NK-92 (cell line): ENCODE measurements at regions not wholly inside any gene's neighbourhood (a gene's known extent, or its start where the extent isn't known, plus 50 kb on each side); places are given as distances from the start of the nearest gene placed in this dataset.
"Not testable (repeated sequence)": the region's sequence is repeated elsewhere in the genome, so short reads cannot be mapped to it uniquely, and the experiment has no call there.

Source experiments
- DNase-seq: peaks from one replicate; lab custom pipeline; 2025; ENCODE audit not compliant: unreplicated experiment; lab: John Stamatoyannopoulos, UW

GRCh38 chr16:17988839-17989238 lies 347.7 kb downstream of the NPIPA8 start:
- DNase-seq = no peak

GRCh38 chr16:17986991-17987390 lies 349.5 kb downstream of the NPIPA8 start:
- DNase-seq = no peak

GRCh38 chr16:17984810-17985209 lies 351.7 kb downstream of the NPIPA8 start:
- no peak for DNase-seq

- no peak for DNase-seq
These were observed 352.5 kb downstream of the NPIPA8 start for GRCh38 chr16:17983847-17984639.

- no peak for DNase-seq
These were observed 353.4 kb downstream of the NPIPA8 start for GRCh38 chr16:17983114-17983513.

GRCh38 chr16:17977260-17977659 lies 359.3 kb downstream of the NPIPA8 start:
- no peak for DNase-seq

- no peak for DNase-seq
These were observed 364.0 kb downstream of the NPIPA8 start for GRCh38 chr16:17972460-17972943.

GRCh38 chr16:17970816-17971331 lies 365.7 kb downstream of the NPIPA8 start:
- no peak for DNase-seq

- DNase-seq = no peak
These were observed 366.3 kb downstream of the NPIPA8 start for GRCh38 chr16:17970157-17970765.

GRCh38 chr16:17965133-17965900 lies 371.2 kb downstream of the NPIPA8 start:
- no peak for DNase-seq

- DNase-seq = no peak
These were observed 372.3 kb downstream of the NPIPA8 start for GRCh38 chr16:17964196-17964595.

- DNase-seq = no peak
These were observed 373.2 kb downstream of the NPIPA8 start for GRCh38 chr16:17963185-17963836.

- no peak for DNase-seq
These were observed 373.8 kb downstream of the NPIPA8 start for GRCh38 chr16:17962726-17963125.

GRCh38 chr16:17961822-17962221 lies 374.7 kb downstream of the NPIPA8 start:
- DNase-seq = not testable (repeated sequence)

GRCh38 chr16:17951378-17951777 lies 385.2 kb downstream of the NPIPA8 start:
- no peak for DNase-seq

- DNase-seq = no peak
These were observed 386.6 kb downstream of the NPIPA8 start for GRCh38 chr16:17949982-17950250.

- DNase-seq = no peak
These were observed 387.2 kb downstream of the NPIPA8 start for GRCh38 chr16:17949141-17949981.

- DNase-seq = no peak
These were observed 388.9 kb downstream of the NPIPA8 start for GRCh38 chr16:17947637-17948036.

- DNase-seq = no peak
These were observed 389.4 kb downstream of the NPIPA8 start for GRCh38 chr16:17947165-17947564.

- no peak for DNase-seq
These were observed 391.4 kb downstream of the NPIPA8 start for GRCh38 chr16:17945080-17945601.
